Caco-2 (cell line): ENCODE measurements at regions not wholly inside any gene's neighbourhood (a gene's known extent, or its start where the extent isn't known, plus 50 kb on each side); places are given as distances from the start of the nearest gene placed in this dataset.
A peak's percentile ranks its signal among the peaks of the same experiment; 100 is the strongest.

Experiments used
- BruUV-seq: library from RNA; stranded (reverse); fragments of 400-500 nt; replicated peaks from 2 replicates; lab custom pipeline; 2021; lab: Mats Ljungman, UMichigan
- CTCF ChIA-PET: fragments of 300-600 bp; sonication (Branson Sonifier 250); formaldehyde crosslinking; loops from one replicate; lab custom pipeline; 2022; ENCODE audit warnings: antibody characterized with exemption; lab: Charles Lee
- POLR2A ChIA-PET: fragments of 300-600 bp; sonication (Branson Sonifier 250); formaldehyde crosslinking; loops from one replicate; lab custom pipeline; 2022; ENCODE audit warnings: antibody characterized with exemption; lab: Charles Lee
- DNase-seq, 2 experiments: peaks; one replicate each; pipeline versions ENCODE4 v3.0.0 to v3.0.0-alpha.2; 2020 to 2022
- H3K27me3 ChIP-seq: replicated peaks from 2 replicates; pipeline ENCODE4 v1.6.0; 2011; ENCODE audit warnings: low read length; ENCODE audit not compliant: control insufficient read depth, insufficient read depth
- H3K36me3 ChIP-seq: 2 replicates; pipeline ENCODE4 v1.5.1; 2011; ENCODE audit warnings: low read length; ENCODE audit not compliant: control insufficient read depth, insufficient read depth
- H3K4me1 ChIP-seq: fragments of 250-450 bp; sonication (Bioruptor Pico); 2 replicates; pipeline ENCODE4 v1.5.1; 2020; ENCODE audit warnings: mild to moderate bottlenecking
- H3K4me3 ChIP-seq: 2 replicates; pipeline ENCODE4 v1.5.1; 2011; ENCODE audit warnings: low read depth, mild to moderate bottlenecking, control low read depth, low read length
- H3K9me3 ChIP-seq: fragments of 250-450 bp; sonication (Bioruptor Pico); 2 replicates; pipeline ENCODE4 v1.5.1; 2020; ENCODE audit warnings: mild to moderate bottlenecking, moderate library complexity
- H3K27ac Mint-ChIP-seq: one replicate; pipeline ENCODE4 v1.8.0; 2022; ENCODE audit warnings: mixed read lengths; ENCODE audit not compliant: unreplicated experiment
- H3K27me3 Mint-ChIP-seq: one replicate; pipeline ENCODE4 v1.8.0; 2022; ENCODE audit warnings: mixed read lengths; ENCODE audit not compliant: insufficient read depth, unreplicated experiment
- H3K36me3 Mint-ChIP-seq: one replicate; pipeline ENCODE4 v1.8.0; 2022; ENCODE audit warnings: mild to moderate bottlenecking, mixed read lengths; ENCODE audit not compliant: insufficient read depth, unreplicated experiment
- H3K4me1 Mint-ChIP-seq: one replicate; pipeline ENCODE4 v1.8.0; 2022; ENCODE audit warnings: low read depth, mixed read lengths; ENCODE audit not compliant: unreplicated experiment
- H3K4me3 Mint-ChIP-seq: one replicate; pipeline ENCODE4 v1.8.0; 2022; ENCODE audit warnings: mild to moderate bottlenecking, moderate library complexity, mixed read lengths; ENCODE audit not compliant: unreplicated experiment
- H3K9me3 Mint-ChIP-seq: one replicate; pipeline ENCODE4 v1.8.0; 2022; ENCODE audit warnings: mixed read lengths; ENCODE audit not compliant: unreplicated experiment
- CTCF ChIP-seq, 2 experiments: fragments of 200-600 bp in 1 of 2; IDR thresholded peaks; 1 replicate in 1 of 2; 2 replicates in 1 of 2; pipeline versions ENCODE4 v1.5.1 to v1.8.0; 2011 to 2022; ENCODE audit warnings: antibody characterized with exemption in 1 of 2, control low read depth in 1 of 2, inconsistent platforms in 1 of 2, low read depth in 1 of 2, low read length in 1 of 2, mild to moderate bottlenecking in 1 of 2, moderate library complexity in 1 of 2; ENCODE audit not compliant: insufficient read depth in 1 of 2, severe bottlenecking in 1 of 2, unreplicated experiment in 1 of 2
- intact Hi-C: fragments of 100-400 bp; cut with micrococcal nuclease; formaldehyde crosslinking; loops from one replicate; pipeline ENCODE4 v1.10.0; 2022; ENCODE audit not compliant: unreplicated experiment

- Mint-ChIP-seq H3K9me3 (no peaks in the 10 kb centered on the region), H3K27ac (no peak overlapping the region), H3K36me3 (no peaks in the 10 kb centered on the region), H3K27me3 (peaks cover 8% of the 10 kb centered on the region), H3K4me1 (no peaks in the 10 kb centered on the region), H3K4me3 (no peak overlapping the region)
- no TSS peak for BruUV-seq
- no peaks in the 10 kb centered on the region for H3K4me1 ChIP-seq
- no peaks in the 10 kb centered on the region for H3K27me3 ChIP-seq
- no peak overlapping the region for H3K4me3 ChIP-seq
- ChIA-PET POLR2A (no interaction called here), CTCF (no interaction called here)
- no peak for TF ChIP-seq CTCF (IDR thresholded peaks at IDR 0.05; ENCODE audit: insufficient read depth in 1 of 2, low read depth in 1 of 2, low read length in 1 of 2, severe bottlenecking in 1 of 2, unreplicated experiment in 1 of 2)
- H3K9me3 ChIP-seq: no peaks in the 10 kb centered on the region
- no peaks in the 10 kb centered on the region for H3K36me3 ChIP-seq
- intact Hi-C loops: no loop called here
- no peak for DNase-seq
Observed at GRCh38 chr1:58017641-58018040, 528.9 kb downstream of the OMA1 start.

- CTCF ChIA-PET: interaction anchor here (0.7 kb wide), 2 partner anchors 181 to 207 kb away, joined by 3 read pairs; no protein-coding TSS in a partner anchor
- H3K27me3 ChIP-seq: no peaks in the 10 kb centered on the region
- no peaks in the 10 kb centered on the region for H3K36me3 Mint-ChIP-seq
Observed at GRCh38 chr1:58013237-58013636, 533.3 kb downstream of the OMA1 start.

GRCh38 chr1:58011978-58012377 is 534.5 kb downstream of the OMA1 start:
- Mint-ChIP-seq H3K27ac (no peak overlapping the region), H3K4me3 (no peak overlapping the region), H3K27me3 (peaks cover 14% of the 10 kb centered on the region), H3K9me3 (no peaks in the 10 kb centered on the region), H3K36me3 (no peaks in the 10 kb centered on the region), H3K4me1 (no peaks in the 10 kb centered on the region)
- intact Hi-C loops: loop anchor here (2.0 to 5.0 kb wide), 3 partner anchors 35 to 535 kb away; partner anchors contain the start of gene OMA1
- no peak for TF ChIP-seq CTCF (IDR thresholded peaks at IDR 0.05; ENCODE audit: insufficient read depth in 1 of 2, low read depth in 1 of 2, low read length in 1 of 2, severe bottlenecking in 1 of 2, unreplicated experiment in 1 of 2)
- H3K9me3 ChIP-seq: no peaks in the 10 kb centered on the region
- no TSS peak for BruUV-seq
- H3K36me3 ChIP-seq: no peaks in the 10 kb centered on the region
- H3K27me3 ChIP-seq: no peaks in the 10 kb centered on the region
- no peak overlapping the region for H3K4me3 ChIP-seq
- POLR2A ChIA-PET: no interaction called here
- DNase-seq: no peak
- H3K4me1 ChIP-seq: no peaks in the 10 kb centered on the region
- CTCF ChIA-PET: no interaction called here

More at GRCh38 chr1:58013237-58013636, 533.3 kb downstream of the OMA1 start:
- POLR2A ChIA-PET: no interaction called here
- peak in 1 of 2 experiments; percentile 31 for TF ChIP-seq CTCF (IDR thresholded peaks at IDR 0.05; ENCODE audit: insufficient read depth in 1 of 2, low read depth in 1 of 2, low read length in 1 of 2, severe bottlenecking in 1 of 2, unreplicated experiment in 1 of 2)
- no peaks in the 10 kb centered on the region for H3K4me1 Mint-ChIP-seq
- Histone ChIP-seq H3K4me1 (no peaks in the 10 kb centered on the region), H3K4me3 (no peak overlapping the region), H3K36me3 (no peaks in the 10 kb centered on the region), H3K9me3 (no peaks in the 10 kb centered on the region)
- BruUV-seq: no TSS peak
- H3K4me3 Mint-ChIP-seq: no peak overlapping the region
- no peaks in the 10 kb centered on the region for H3K9me3 Mint-ChIP-seq
- intact Hi-C loops: loop anchor here (2.0 to 5.0 kb wide), 3 partner anchors 34 to 534 kb away; partner anchors contain the start of gene OMA1
- no peak for DNase-seq
- H3K27me3 Mint-ChIP-seq: peaks cover 10% of the 10 kb centered on the region
- no peak overlapping the region for H3K27ac Mint-ChIP-seq
